Cardiac fibroblast (primary cell): ENCODE measurements at regions not wholly inside any gene's neighbourhood (a gene's known extent, or its start where the extent isn't known, plus 50 kb on each side); places are given as distances from the start of the nearest gene placed in this dataset.
"Not testable (repeated sequence)": the region's sequence is repeated elsewhere in the genome, so short reads cannot be mapped to it uniquely, and the experiment has no call there.

Experiments
- DNase-seq, 2 donors: peaks; one replicate each; pipeline versions ENCODE4 v3.0.0 to v3.0.0-alpha.2; 2010; ENCODE audit warnings: low read depth in 2 of 2
- H3K4me3 ChIP-seq, 2 donors: replicated peaks in 1 of 2; 1 replicate in 1 of 2; 2 replicates in 1 of 2; pipeline ENCODE4 v1.5.1; 2011; ENCODE audit warnings: low read depth in 2 of 2, low read length in 2 of 2, mild to moderate bottlenecking in 2 of 2, moderate library complexity in 1 of 2
- TF ChIP-seq, protein P1 (sequence below): IDR thresholded peaks from one replicate; pipeline ENCODE4 v1.5.1; 2011; ENCODE audit warnings: low read depth, mild to moderate bottlenecking, low read length, inconsistent platforms

DNA sequence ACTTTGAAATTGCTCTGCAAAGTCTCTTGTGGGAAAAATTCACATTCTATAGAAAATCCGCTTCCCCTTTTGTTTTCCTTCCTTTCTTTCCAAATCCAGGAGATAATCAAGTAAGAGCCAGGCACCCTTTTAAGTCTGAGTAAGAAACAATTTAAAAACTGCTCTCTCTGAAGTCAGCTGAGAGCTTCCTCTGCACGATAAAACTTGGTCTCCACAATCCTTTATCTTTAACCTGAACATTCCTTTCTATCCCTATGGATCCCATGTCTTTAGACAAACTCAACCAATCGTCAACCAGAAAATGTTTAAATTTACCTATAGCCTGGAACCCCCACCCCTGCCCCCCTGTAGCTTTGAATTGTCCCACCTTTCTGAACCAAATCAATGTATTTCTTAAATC is 1723.6 kb upstream of the AGA start:
- TF ChIP-seq, protein P1, sequence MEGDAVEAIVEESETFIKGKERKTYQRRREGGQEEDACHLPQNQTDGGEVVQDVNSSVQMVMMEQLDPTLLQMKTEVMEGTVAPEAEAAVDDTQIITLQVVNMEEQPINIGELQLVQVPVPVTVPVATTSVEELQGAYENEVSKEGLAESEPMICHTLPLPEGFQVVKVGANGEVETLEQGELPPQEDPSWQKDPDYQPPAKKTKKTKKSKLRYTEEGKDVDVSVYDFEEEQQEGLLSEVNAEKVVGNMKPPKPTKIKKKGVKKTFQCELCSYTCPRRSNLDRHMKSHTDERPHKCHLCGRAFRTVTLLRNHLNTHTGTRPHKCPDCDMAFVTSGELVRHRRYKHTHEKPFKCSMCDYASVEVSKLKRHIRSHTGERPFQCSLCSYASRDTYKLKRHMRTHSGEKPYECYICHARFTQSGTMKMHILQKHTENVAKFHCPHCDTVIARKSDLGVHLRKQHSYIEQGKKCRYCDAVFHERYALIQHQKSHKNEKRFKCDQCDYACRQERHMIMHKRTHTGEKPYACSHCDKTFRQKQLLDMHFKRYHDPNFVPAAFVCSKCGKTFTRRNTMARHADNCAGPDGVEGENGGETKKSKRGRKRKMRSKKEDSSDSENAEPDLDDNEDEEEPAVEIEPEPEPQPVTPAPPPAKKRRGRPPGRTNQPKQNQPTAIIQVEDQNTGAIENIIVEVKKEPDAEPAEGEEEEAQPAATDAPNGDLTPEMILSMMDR: no peak
- DNase-seq: no peak
- no peak overlapping the region for H3K4me3 ChIP-seq

DNA sequence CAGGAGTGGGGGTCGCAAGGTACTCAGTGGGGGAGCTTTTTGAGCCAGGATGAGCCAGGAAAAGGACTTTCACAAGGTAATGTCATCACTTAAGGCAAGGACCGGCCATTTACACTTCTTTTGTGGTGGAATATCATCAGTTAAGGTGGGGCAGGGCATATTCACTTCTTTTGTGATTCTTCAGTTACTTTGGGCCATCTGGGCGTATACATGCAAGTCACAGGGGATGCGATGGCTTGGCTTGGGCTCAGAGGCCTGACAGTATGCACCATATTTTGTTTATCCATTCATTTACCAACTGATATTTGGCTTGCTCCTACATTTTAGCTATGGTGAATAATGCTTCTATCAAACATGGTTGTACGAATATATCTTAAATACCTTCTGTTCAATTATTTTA is 1728.1 kb upstream of the AGA start:
- not testable (repeated sequence) for H3K4me3 ChIP-seq, DNase-seq

DNA sequence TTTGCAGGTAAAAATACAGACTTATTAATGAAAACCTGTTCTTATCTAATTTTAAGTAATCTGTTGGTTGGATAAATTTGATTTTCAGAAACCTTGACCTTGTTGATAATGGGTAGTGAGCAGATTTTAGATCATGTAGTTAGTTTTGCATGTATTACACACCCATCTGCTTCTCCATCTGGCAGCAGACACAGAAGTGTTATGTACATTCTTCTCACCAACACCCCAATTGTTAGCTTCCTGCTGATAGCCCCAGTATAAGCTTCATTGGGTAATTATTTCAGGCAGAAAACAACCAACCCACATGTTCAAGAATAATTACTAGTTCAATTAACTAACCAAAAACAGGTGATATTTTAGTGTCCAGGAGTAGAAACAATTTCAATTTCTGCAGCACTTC is 1740.5 kb upstream of the AGA start:
- TF ChIP-seq, protein P1: no peak
- DNase-seq: no peak
- H3K4me3 ChIP-seq: no peak overlapping the region

DNA sequence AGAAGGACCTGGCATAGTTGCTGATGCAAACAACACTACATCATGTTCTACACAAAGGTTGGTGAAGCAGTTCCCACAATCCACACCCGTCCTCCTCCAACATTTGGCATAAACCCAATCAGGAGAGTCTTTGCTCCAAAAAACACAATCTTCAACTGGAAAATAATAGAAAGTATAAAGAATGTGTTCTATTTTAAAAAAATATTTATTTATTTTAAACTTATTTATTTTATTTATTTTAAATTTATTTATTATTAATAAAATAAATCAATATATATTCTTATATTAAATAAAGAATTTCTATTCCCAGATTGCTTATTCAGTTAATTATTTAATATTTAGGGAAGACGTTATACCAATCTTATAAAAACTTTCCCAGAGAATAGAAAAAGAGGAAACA is 1753.7 kb upstream of the AGA start:
- TF ChIP-seq, protein P1: no peak

DNA sequence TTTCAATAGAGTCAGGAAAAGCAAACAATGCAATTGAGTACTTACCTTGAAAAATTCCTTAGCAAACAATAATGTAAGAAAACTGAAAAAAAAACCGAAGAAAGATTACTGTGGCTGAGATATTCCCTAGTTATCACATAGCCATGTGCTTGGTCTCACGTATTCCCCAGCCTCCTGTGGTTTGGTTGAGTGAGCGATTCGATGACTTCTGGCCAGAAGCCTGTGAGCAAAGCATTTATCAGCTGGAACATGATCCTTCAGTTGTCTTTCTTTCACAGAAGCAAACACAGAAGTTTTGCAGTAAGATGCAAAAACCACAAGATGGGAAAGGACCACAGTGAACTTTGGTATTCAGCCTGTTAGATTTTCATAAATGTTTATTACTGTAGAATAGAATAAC is 1754.3 kb upstream of the AGA start:
- peak in 1 of 2 donors; percentile 1 for DNase-seq
- TF ChIP-seq, protein P1: no peak
- no peak overlapping the region for H3K4me3 ChIP-seq

More for the DNA sequence above, 1753.7 kb upstream of the AGA start:
- no peak for DNase-seq
- H3K4me3 ChIP-seq: no peak overlapping the region

DNA sequence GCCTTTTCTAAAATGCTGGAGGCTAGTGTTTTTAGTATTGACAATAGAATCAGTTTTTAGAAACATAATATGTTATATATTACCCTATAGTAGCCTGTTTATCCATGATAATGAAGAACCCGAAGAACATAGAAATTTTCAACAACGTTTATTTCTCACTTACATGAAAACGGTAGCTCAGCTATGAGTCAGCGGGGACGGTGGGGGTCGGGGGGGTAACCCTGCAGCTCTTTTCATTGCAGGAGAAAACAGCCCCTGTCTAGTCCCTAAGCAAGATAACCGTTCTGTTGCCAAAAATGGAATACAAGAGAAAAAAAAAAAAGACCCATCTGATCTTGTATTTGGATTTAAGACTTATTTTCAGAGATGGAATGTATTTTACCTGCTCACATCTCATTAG is 1758.4 kb upstream of the AGA start:
- no peak overlapping the region for H3K4me3 ChIP-seq
- TF ChIP-seq, protein P1: no peak

DNA sequence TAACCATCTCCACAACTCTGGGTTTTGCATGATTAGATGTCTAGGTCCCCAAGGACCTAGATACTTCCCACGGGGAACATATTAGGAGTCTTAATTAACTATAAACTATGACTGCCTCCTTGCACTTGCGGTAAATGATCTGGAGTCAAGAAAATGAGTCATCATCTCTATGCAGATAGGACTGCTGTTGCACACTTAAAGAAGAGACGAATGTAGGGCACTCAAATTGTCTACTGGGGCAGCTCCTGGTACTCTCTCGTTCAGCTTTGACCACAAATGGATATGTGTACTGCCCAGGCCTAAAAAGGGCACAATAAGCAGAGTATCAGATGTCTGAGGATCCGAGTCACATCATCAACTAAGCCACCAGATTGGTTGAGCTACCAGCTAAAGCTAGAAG is 1783.4 kb upstream of the AGA start:
- TF ChIP-seq, protein P1: no peak
- H3K4me3 ChIP-seq: no peak overlapping the region
- no peak for DNase-seq

More for the DNA sequence above, 1758.4 kb upstream of the AGA start:
- no peak for DNase-seq
